NCI-H128 (cell line): ENCODE measurements at regions not wholly inside any gene's neighbourhood (a gene's known extent, or its start where the extent isn't known, plus 50 kb on each side); places are given as distances from the start of the nearest gene placed in this dataset.
"Not testable (repeated sequence)": the region's sequence is repeated elsewhere in the genome, so short reads cannot be mapped to it uniquely, and the experiment has no call there.

Experiments used
- DNase-seq: peaks from one replicate; lab custom pipeline; 2025; ENCODE audit not compliant: unreplicated experiment; lab: John Stamatoyannopoulos, UW

- no peak for DNase-seq
These were observed 234.9 kb upstream of the CAND1 start for GRCh38 chr12:67034110-67034879.

- no peak for DNase-seq
These were observed 234.0 kb upstream of the CAND1 start for GRCh38 chr12:67035121-67035520.

- DNase-seq: no peak
These were observed 230.7 kb upstream of the CAND1 start for GRCh38 chr12:67038486-67038885.

- DNase-seq: no peak
These were observed 228.9 kb upstream of the CAND1 start for GRCh38 chr12:67039995-67040860.

- DNase-seq: no peak
These were observed 228.4 kb upstream of the CAND1 start for GRCh38 chr12:67040861-67041137.

GRCh38 chr12:67042697-67043131, 226.4 kb upstream of the CAND1 start:
- peak; percentile 72 for DNase-seq

- no peak for DNase-seq
These were observed 225.4 kb upstream of the CAND1 start for GRCh38 chr12:67043771-67044170.

GRCh38 chr12:67045650-67046049, 223.5 kb upstream of the CAND1 start:
- no peak for DNase-seq

- no peak for DNase-seq
These were observed 223.1 kb upstream of the CAND1 start for GRCh38 chr12:67046062-67046461.

GRCh38 chr12:67047634-67048033, 221.5 kb upstream of the CAND1 start:
- DNase-seq: no peak

- DNase-seq: no peak
These were observed 220.8 kb upstream of the CAND1 start for GRCh38 chr12:67048371-67048770.

- DNase-seq: not testable (repeated sequence)
These were observed 220.0 kb upstream of the CAND1 start for GRCh38 chr12:67049199-67049598.

- DNase-seq: no peak
These were observed 216.2 kb upstream of the CAND1 start for GRCh38 chr12:67052981-67053380.

- no peak for DNase-seq
These were observed 212.8 kb upstream of the CAND1 start for GRCh38 chr12:67056329-67056728.

- no peak for DNase-seq
These were observed 212.1 kb upstream of the CAND1 start for GRCh38 chr12:67057072-67057471.

GRCh38 chr12:67062193-67062592, 207.0 kb upstream of the CAND1 start:
- no peak for DNase-seq

- no peak for DNase-seq
These were observed 201.5 kb upstream of the CAND1 start for GRCh38 chr12:67067453-67068203.

GRCh38 chr12:67068204-67068731, 200.9 kb upstream of the CAND1 start:
- no peak for DNase-seq

GRCh38 chr12:67068761-67069450, 200.3 kb upstream of the CAND1 start:
- DNase-seq: peak; percentile 68

- DNase-seq: peak; percentile 28
These were observed 199.5 kb upstream of the CAND1 start for GRCh38 chr12:67069451-67070306.
